ENCODE measurements at regions not wholly inside any gene's neighbourhood (a gene's known extent, or its start where the extent isn't known, plus 50 kb on each side); places are given as distances from the start of the nearest gene placed in this dataset.

DNA sequence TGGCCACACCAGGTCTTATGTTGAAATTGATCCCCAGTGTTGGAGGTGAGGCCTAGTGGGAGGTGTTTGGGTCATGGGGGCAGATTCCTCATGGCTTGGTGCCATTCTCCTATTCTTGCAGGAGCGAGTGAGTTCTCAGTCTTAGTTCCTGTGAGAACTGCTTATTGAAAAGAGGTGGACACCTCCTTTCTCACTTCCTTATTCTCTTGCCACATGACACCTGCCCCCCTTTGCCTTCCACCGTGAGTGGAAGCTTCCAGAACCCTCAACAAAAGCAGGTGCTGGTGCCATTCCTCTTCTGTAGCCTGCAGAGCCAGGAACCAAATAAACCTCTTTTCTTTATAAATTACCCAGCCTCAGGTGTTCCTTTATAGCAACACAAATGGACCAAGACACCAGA, 318.1 kb upstream of the MCTP2 start (continued):
- TF ChIP-seq EZH2phosphoT487 (IDR thresholded peaks at IDR 0.05; ENCODE audit: borderline replicate concordance, low read depth) (no peak), MEF2A (IDR thresholded peaks at IDR 0.05; ENCODE audit: borderline replicate concordance, low read depth) (no peak)

- Histone ChIP-seq H3K9me3 (no peaks in the 10 kb centered on the region), H3K27me3 (ENCODE audit: insufficient read depth) (no peaks in the 10 kb centered on the region), H2AFZ (ENCODE audit: low read depth) (no peak overlapping the region), H3K4me3 (ENCODE audit: low read depth in 2 of 2, low read length in 1 of 2) (no peak overlapping the region), H3K27ac (ENCODE audit: low read depth in 2 of 2, low read length in 1 of 2) (no peak overlapping the region), H3K9me2 (no peaks in the 10 kb centered on the region), H3K4me2 (no peak overlapping the region), H3K36me3 (replicated peaks in 1 of 2; ENCODE audit: control insufficient read depth in 1 of 2, insufficient read depth in 2 of 2, low read length in 1 of 2) (no peaks in the 10 kb centered on the region), H3F3A (replicated peaks; ENCODE audit: insufficient read depth) (no peaks in the 10 kb centered on the region), H3K79me2 (ENCODE audit: insufficient read depth) (no peaks in the 10 kb centered on the region), H3K9ac (no peak overlapping the region), H3K4me1 (ENCODE audit: control insufficient read depth in 1 of 2, insufficient read depth in 2 of 2, low read depth in 1 of 2, low read length in 1 of 2) (peaks cover 0 to 5% of the 10 kb centered on the region in 2 experiments; a peak in 1 of 4 replicates), H4K20me1 (ENCODE audit: insufficient read depth) (no peaks in the 10 kb centered on the region)
- DNase-seq, result no peak
- POLR2A ChIA-PET, result no interaction called here
- no peak for TF ChIP-seq POLR2AphosphoS5 (IDR thresholded peaks at IDR 0.05; ENCODE audit: low read depth, low read length)
- TF ChIP-seq, protein P1, sequence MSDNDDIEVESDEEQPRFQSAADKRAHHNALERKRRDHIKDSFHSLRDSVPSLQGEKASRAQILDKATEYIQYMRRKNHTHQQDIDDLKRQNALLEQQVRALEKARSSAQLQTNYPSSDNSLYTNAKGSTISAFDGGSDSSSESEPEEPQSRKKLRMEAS (IDR thresholded peaks at IDR 0.05; ENCODE audit: low read depth), result no peak
- TF ChIP-seq ZBTB33 (IDR thresholded peaks at IDR 0.05; ENCODE audit: borderline replicate concordance, low read depth), result no peak
- no peak for TF ChIP-seq GATA2 (CRISPR knock-in tag; IDR thresholded peaks at IDR 0.05)
- no peak for TF ChIP-seq MEF2A (IDR thresholded peaks at IDR 0.05; ENCODE audit: borderline replicate concordance, low read depth)
- no peak for TF ChIP-seq TAF1 (IDR thresholded peaks at IDR 0.05; ENCODE audit: borderline replicate concordance, low read depth, low read length)
- no peak for TF ChIP-seq GABPA (IDR thresholded peaks at IDR 0.05; ENCODE audit: low read depth)
- TF ChIP-seq FOXJ3 (CRISPR knock-in tag; IDR thresholded peaks at IDR 0.05), result no peak
- WGBS (ENCODE audit: low lambda C conversion rate), result 79% methylated on average over 23 of the region's 39 CpGs
- CTCF ChIA-PET, result no interaction called here
Observed at GRCh38 chr15:93900476-93901400, 330.6 kb upstream of the MCTP2 start.

GRCh38 chr15:93899817-93900216, 331.5 kb upstream of the MCTP2 start:
- H3K36me3 ChIP-seq (replicated peaks in 1 of 2; ENCODE audit: control insufficient read depth in 1 of 2, insufficient read depth in 2 of 2, low read length in 1 of 2), result no peaks in the 10 kb centered on the region
- H3K4me1 ChIP-seq (ENCODE audit: control insufficient read depth in 1 of 2, insufficient read depth in 2 of 2, low read depth in 1 of 2, low read length in 1 of 2), result peaks cover 0 to 5% of the 10 kb centered on the region in 2 experiments; a peak in 1 of 4 replicates
- H3K4me2 ChIP-seq, result no peak overlapping the region
- H3K27me3 ChIP-seq (ENCODE audit: insufficient read depth), result no peaks in the 10 kb centered on the region
- ChIA-PET CTCF (interaction anchor here (1.1 kb wide), 1 partner anchor 25 kb away, joined by 3 read pairs; no protein-coding TSS in a partner anchor), POLR2A (no interaction called here)
- no peak overlapping the region for H3K27ac ChIP-seq (ENCODE audit: low read depth in 2 of 2, low read length in 1 of 2)
- H2AFZ ChIP-seq (ENCODE audit: low read depth), result no peak overlapping the region
- TF ChIP-seq PBX3 (IDR thresholded peaks at IDR 0.05), result no peak
- no peak for TF ChIP-seq TCF12 (IDR thresholded peaks at IDR 0.05)
- TF ChIP-seq, protein P2, sequence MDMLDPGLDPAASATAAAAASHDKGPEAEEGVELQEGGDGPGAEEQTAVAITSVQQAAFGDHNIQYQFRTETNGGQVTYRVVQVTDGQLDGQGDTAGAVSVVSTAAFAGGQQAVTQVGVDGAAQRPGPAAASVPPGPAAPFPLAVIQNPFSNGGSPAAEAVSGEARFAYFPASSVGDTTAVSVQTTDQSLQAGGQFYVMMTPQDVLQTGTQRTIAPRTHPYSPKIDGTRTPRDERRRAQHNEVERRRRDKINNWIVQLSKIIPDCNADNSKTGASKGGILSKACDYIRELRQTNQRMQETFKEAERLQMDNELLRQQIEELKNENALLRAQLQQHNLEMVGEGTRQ (IDR thresholded peaks at IDR 0.05; ENCODE audit: borderline replicate concordance, low read depth, low read length), result no peak
- TF ChIP-seq, protein P3, sequence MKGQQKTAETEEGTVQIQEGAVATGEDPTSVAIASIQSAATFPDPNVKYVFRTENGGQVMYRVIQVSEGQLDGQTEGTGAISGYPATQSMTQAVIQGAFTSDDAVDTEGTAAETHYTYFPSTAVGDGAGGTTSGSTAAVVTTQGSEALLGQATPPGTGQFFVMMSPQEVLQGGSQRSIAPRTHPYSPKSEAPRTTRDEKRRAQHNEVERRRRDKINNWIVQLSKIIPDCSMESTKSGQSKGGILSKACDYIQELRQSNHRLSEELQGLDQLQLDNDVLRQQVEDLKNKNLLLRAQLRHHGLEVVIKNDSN (IDR thresholded peaks at IDR 0.05; ENCODE audit: borderline replicate concordance, low read depth), result no peak
- TF ChIP-seq RFX5 (IDR thresholded peaks at IDR 0.05; ENCODE audit: low read length), result no peak
- no peak for TF ChIP-seq SIN3A (IDR thresholded peaks at IDR 0.05; ENCODE audit: borderline replicate concordance, low read depth, low read length)
- no peak for TF ChIP-seq MXI1 (IDR thresholded peaks at IDR 0.05; ENCODE audit: low read depth, low read length)
- H4K20me1 ChIP-seq (ENCODE audit: insufficient read depth), result no peaks in the 10 kb centered on the region
- no peaks in the 10 kb centered on the region for H3F3A ChIP-seq (replicated peaks; ENCODE audit: insufficient read depth)
- H3K79me2 ChIP-seq (ENCODE audit: insufficient read depth), result no peaks in the 10 kb centered on the region
- 69% methylated on average over 17 of the region's 17 CpGs for WGBS (ENCODE audit: low lambda C conversion rate)
- H3K9ac ChIP-seq, result no peak overlapping the region
- no peaks in the 10 kb centered on the region for H3K9me3 ChIP-seq
- H3K4me3 ChIP-seq (ENCODE audit: low read depth in 2 of 2, low read length in 1 of 2), result no peak overlapping the region
- DNase-seq, result no peak
- no peaks in the 10 kb centered on the region for H3K9me2 ChIP-seq

Data from SK-N-SH (cell line).